ENCODE measurements at regions not wholly inside any gene's neighbourhood (a gene's known extent, or its start where the extent isn't known, plus 50 kb on each side); places are given as distances from the start of the nearest gene placed in this dataset.

DNA sequence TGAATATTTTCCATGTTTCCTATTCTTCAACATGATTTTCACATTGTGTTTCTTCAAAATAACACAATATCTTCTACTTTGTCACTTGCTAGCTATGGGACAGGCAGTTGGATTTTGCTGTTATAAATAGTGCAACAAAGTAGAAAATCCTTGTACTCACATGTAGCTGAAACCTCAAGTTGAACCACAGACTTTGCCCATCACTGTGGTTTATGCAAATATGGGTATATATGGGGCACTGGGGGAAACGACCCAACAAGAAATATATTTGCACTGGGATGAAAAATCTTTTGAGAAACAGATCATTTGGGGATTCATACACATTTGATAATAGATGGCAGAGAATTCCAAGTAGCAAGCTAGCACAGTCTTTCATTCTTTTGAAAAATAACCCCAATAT, 486.3 kb upstream of the MAP2 start:
- Histone ChIP-seq H3K4me1 (ENCODE audit: control insufficient read depth in 2 of 2, insufficient read depth in 2 of 2, low read length in 2 of 2) (no peaks in the 10 kb centered on the region), H3K4me3 (ENCODE audit: control extremely low read depth in 1 of 5, extremely low read depth in 1 of 5, insufficient read depth in 1 of 5, low read depth in 2 of 5, low read length in 4 of 5) (no peak overlapping the region), H3K27ac (ENCODE audit: low read length in 2 of 2) (no peak overlapping the region), H3K4me2 (replicated peaks; ENCODE audit: low read depth, low read length, poor library complexity, severe bottlenecking) (no peak overlapping the region), H3K79me2 (ENCODE audit: control insufficient read depth, insufficient read depth, low read length) (no peaks in the 10 kb centered on the region), H3K9me3 (ENCODE audit: control extremely low read depth in 1 of 3, control insufficient read depth in 2 of 3, insufficient read depth in 1 of 3, low read length in 2 of 3) (no peaks in the 10 kb centered on the region), H2AFZ (ENCODE audit: insufficient read depth, low read depth, low read length, poor library complexity, severe bottlenecking) (no peak overlapping the region), H3K9ac (ENCODE audit: low read length) (no peak overlapping the region), H4K20me1 (ENCODE audit: control insufficient read depth, insufficient read depth, low read length, poor library complexity, severe bottlenecking) (no peaks in the 10 kb centered on the region), H3K36me3 (replicated peaks in 1 of 2; ENCODE audit: control extremely low read depth in 1 of 2, control insufficient read depth in 1 of 2, extremely low read depth in 1 of 2, insufficient read depth in 2 of 2, low read length in 1 of 2) (no peaks in the 10 kb centered on the region), H3K27me3 (replicated peaks in 1 of 4; ENCODE audit: control extremely low read depth in 1 of 4, control insufficient read depth in 3 of 4, insufficient read depth in 4 of 4, low read length in 3 of 4) (no peaks in the 10 kb centered on the region)
- Mint-ChIP-seq H3K4me3 (no peak overlapping the region), H3K27ac (no peak overlapping the region), H3K9me3 (ENCODE audit: insufficient read depth) (no peaks in the 10 kb centered on the region), H3K27me3 (no peaks in the 10 kb centered on the region), H3K4me1 (no peaks in the 10 kb centered on the region)
- intact Hi-C loops (cut with micrococcal nuclease) = no loop called here
- TF ChIP-seq, protein P1, sequence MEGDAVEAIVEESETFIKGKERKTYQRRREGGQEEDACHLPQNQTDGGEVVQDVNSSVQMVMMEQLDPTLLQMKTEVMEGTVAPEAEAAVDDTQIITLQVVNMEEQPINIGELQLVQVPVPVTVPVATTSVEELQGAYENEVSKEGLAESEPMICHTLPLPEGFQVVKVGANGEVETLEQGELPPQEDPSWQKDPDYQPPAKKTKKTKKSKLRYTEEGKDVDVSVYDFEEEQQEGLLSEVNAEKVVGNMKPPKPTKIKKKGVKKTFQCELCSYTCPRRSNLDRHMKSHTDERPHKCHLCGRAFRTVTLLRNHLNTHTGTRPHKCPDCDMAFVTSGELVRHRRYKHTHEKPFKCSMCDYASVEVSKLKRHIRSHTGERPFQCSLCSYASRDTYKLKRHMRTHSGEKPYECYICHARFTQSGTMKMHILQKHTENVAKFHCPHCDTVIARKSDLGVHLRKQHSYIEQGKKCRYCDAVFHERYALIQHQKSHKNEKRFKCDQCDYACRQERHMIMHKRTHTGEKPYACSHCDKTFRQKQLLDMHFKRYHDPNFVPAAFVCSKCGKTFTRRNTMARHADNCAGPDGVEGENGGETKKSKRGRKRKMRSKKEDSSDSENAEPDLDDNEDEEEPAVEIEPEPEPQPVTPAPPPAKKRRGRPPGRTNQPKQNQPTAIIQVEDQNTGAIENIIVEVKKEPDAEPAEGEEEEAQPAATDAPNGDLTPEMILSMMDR (IDR thresholded peaks at IDR 0.05) = no peak
- TF ChIP-seq EZH2 (IDR thresholded peaks at IDR 0.05; ENCODE audit: borderline replicate concordance, insufficient read depth, low read depth, low read length, poor library complexity, severe bottlenecking) = no peak
- ATAC-seq (ENCODE audit: low read depth) = no peak
- DNase-seq = no peak
- POLR2A ChIA-PET = no interaction called here
- no CpG with 5 or more reads among the region's 1 CpG for WGBS (ENCODE audit: insufficient coverage)
- CTCF ChIA-PET = no interaction called here

DNA sequence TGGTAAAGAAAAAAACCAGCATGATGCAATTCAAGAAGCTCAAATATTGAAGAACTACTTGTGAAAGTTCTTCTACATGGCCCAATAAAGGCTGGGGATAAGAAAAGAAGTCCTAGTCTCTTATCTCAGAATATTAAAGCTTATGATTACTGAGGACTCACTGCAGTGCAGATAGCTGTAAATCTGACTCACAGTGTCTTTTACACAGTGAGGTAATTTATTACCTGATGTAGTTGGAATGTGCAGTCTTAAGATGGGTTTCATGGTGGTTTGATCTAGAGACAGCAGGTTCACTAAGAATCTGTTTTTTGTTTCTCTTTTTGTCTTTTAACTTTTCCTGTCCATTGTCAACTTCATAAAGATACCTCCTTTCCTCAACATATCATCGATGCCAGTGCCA, 484.0 kb upstream of the MAP2 start:
- Histone ChIP-seq H4K20me1 (ENCODE audit: control insufficient read depth, insufficient read depth, low read length, poor library complexity, severe bottlenecking) (no peaks in the 10 kb centered on the region), H3K27ac (ENCODE audit: low read length in 2 of 2) (no peak overlapping the region), H3K36me3 (replicated peaks in 1 of 2; ENCODE audit: control extremely low read depth in 1 of 2, control insufficient read depth in 1 of 2, extremely low read depth in 1 of 2, insufficient read depth in 2 of 2, low read length in 1 of 2) (no peaks in the 10 kb centered on the region), H3K9me3 (ENCODE audit: control extremely low read depth in 1 of 3, control insufficient read depth in 2 of 3, insufficient read depth in 1 of 3, low read length in 2 of 3) (no peaks in the 10 kb centered on the region), H3K79me2 (ENCODE audit: control insufficient read depth, insufficient read depth, low read length) (no peaks in the 10 kb centered on the region), H3K27me3 (replicated peaks in 1 of 4; ENCODE audit: control extremely low read depth in 1 of 4, control insufficient read depth in 3 of 4, insufficient read depth in 4 of 4, low read length in 3 of 4) (no peaks in the 10 kb centered on the region), H3K4me2 (replicated peaks; ENCODE audit: low read depth, low read length, poor library complexity, severe bottlenecking) (no peak overlapping the region), H3K4me1 (ENCODE audit: control insufficient read depth in 2 of 2, insufficient read depth in 2 of 2, low read length in 2 of 2) (no peaks in the 10 kb centered on the region), H3K4me3 (ENCODE audit: control extremely low read depth in 1 of 5, extremely low read depth in 1 of 5, insufficient read depth in 1 of 5, low read depth in 2 of 5, low read length in 4 of 5) (no peak overlapping the region), H3K9ac (ENCODE audit: low read length) (no peak overlapping the region), H2AFZ (ENCODE audit: insufficient read depth, low read depth, low read length, poor library complexity, severe bottlenecking) (no peak overlapping the region)
- ATAC-seq (ENCODE audit: low read depth) (no peak), DNase-seq (no peak)
- no peaks in the 10 kb centered on the region for H3K4me1 Mint-ChIP-seq
- ChIA-PET POLR2A (no interaction called here), CTCF (no interaction called here)
- no CpG with 5 or more reads among the region's 1 CpG for WGBS (ENCODE audit: insufficient coverage)
- no peaks in the 10 kb centered on the region for H3K9me3 Mint-ChIP-seq (ENCODE audit: insufficient read depth)
- no peak for TF ChIP-seq EZH2 (IDR thresholded peaks at IDR 0.05; ENCODE audit: borderline replicate concordance, insufficient read depth, low read depth, low read length, poor library complexity, severe bottlenecking)
- TF ChIP-seq, protein P1 (IDR thresholded peaks at IDR 0.05) = no peak
- H3K27me3 Mint-ChIP-seq = no peaks in the 10 kb centered on the region
- H3K27ac Mint-ChIP-seq = no peak overlapping the region
- H3K4me3 Mint-ChIP-seq = no peak overlapping the region
- intact Hi-C loops (cut with micrococcal nuclease) = no loop called here
